CD4-positive, alpha-beta T cell (primary cell): ENCODE measurements at regions not wholly inside any gene's neighbourhood (a gene's known extent, or its start where the extent isn't known, plus 50 kb on each side); places are given as distances from the start of the nearest gene placed in this dataset.

ENCODE experiments used
- ATAC-seq: fragments of 200-7000 bp; cut with Tn5 transposase; one replicate; pipeline ENCODE4 v1.10.0; 2022; ENCODE audit warnings: mild to moderate bottlenecking; ENCODE audit not compliant: poor library complexity
- CTCF ChIA-PET: fragments of 350-600 bp; sonication (Branson Sonifier 250); formaldehyde crosslinking; loops from one replicate; lab custom pipeline; 2021; ENCODE audit warnings: antibody characterized with exemption, inconsistent platforms; lab: Charles Lee
- POLR2A ChIA-PET: fragments of 350-600 bp; sonication (Branson Sonifier 250); formaldehyde crosslinking; loops from one replicate; lab custom pipeline; 2021; ENCODE audit warnings: antibody characterized with exemption, inconsistent platforms; lab: Charles Lee
- DNase-seq, 14 experiments: peaks; one replicate each; pipeline ENCODE4 v3.0.0-alpha.2; 2013 to 2020; ENCODE audit warnings: mixed read lengths in 2 of 14
- H3K27ac ChIP-seq, 2 donors: one replicate each; pipeline versions ENCODE4 v1.5.1 to v1.7.0; 2013; ENCODE audit warnings: low read length in 2 of 2, low read depth in 1 of 2, mild to moderate bottlenecking in 1 of 2
- H3K27me3 ChIP-seq, 2 experiments: 1 replicate in 1 of 2; 2 replicates in 1 of 2; pipeline versions ENCODE4 v1.6.1 to v1.7.0; 2013; ENCODE audit warnings: low read length in 2 of 2, control low read depth in 1 of 2, mild to moderate bottlenecking in 1 of 2, moderate library complexity in 1 of 2; ENCODE audit not compliant: insufficient read depth in 2 of 2, control insufficient read depth in 1 of 2
- H3K36me3 ChIP-seq: one replicate; pipeline ENCODE4 v1.6.1; 2013; ENCODE audit warnings: low read length, control low read depth; ENCODE audit not compliant: insufficient read depth
- H3K4me1 ChIP-seq: one replicate; pipeline ENCODE4 v1.6.1; 2013; ENCODE audit warnings: low read length, control low read depth; ENCODE audit not compliant: insufficient read depth
- H3K4me3 ChIP-seq: one replicate; pipeline ENCODE4 v1.5.1; 2013; ENCODE audit warnings: mild to moderate bottlenecking, low read length, moderate library complexity
- H3K9me3 ChIP-seq, 2 experiments: 1 replicate in 1 of 2; 2 replicates in 1 of 2; pipeline versions ENCODE4 v1.6.1 to v1.7.0; 2013; ENCODE audit warnings: low read length in 2 of 2, mild to moderate bottlenecking in 2 of 2, control low read depth in 1 of 2, moderate library complexity in 1 of 2; ENCODE audit not compliant: control insufficient read depth in 1 of 2, insufficient read depth in 1 of 2
- H3K27ac Mint-ChIP-seq: one replicate; pipeline ENCODE4 v1.8.0; 2020; ENCODE audit warnings: mixed read lengths
- H3K27me3 Mint-ChIP-seq: one replicate; pipeline ENCODE4 v1.8.0; 2021; ENCODE audit warnings: mixed read lengths
- H3K36me3 Mint-ChIP-seq: one replicate; pipeline ENCODE4 v1.8.0; 2021; ENCODE audit warnings: low read depth, mixed read lengths
- H3K4me1 Mint-ChIP-seq: one replicate; pipeline ENCODE4 v1.8.0; 2021; ENCODE audit warnings: low read depth, mixed read lengths
- H3K4me3 Mint-ChIP-seq: one replicate; pipeline ENCODE4 v1.8.0; 2020; ENCODE audit warnings: mild to moderate bottlenecking, mixed read lengths
- H3K9me3 Mint-ChIP-seq: one replicate; pipeline ENCODE4 v1.8.0; 2020; ENCODE audit warnings: mixed read lengths
- intact Hi-C, 2 experiments: fragments of 100-400 bp; cut with DNase I in 1 of 2; cut with micrococcal nuclease in 1 of 2; formaldehyde crosslinking; loops; one replicate each; pipeline versions ENCODE4 v1.15.1 to v1.9.0; 2023 to 2025; cut with DNase I, micrococcal nuclease
- TF ChIP-seq, protein P1 (sequence below): fragments of 200-600 bp; IDR thresholded peaks from one replicate; pipeline ENCODE4 v1.8.0; 2022; ENCODE audit warnings: antibody characterized with exemption, mild to moderate bottlenecking

DNA sequence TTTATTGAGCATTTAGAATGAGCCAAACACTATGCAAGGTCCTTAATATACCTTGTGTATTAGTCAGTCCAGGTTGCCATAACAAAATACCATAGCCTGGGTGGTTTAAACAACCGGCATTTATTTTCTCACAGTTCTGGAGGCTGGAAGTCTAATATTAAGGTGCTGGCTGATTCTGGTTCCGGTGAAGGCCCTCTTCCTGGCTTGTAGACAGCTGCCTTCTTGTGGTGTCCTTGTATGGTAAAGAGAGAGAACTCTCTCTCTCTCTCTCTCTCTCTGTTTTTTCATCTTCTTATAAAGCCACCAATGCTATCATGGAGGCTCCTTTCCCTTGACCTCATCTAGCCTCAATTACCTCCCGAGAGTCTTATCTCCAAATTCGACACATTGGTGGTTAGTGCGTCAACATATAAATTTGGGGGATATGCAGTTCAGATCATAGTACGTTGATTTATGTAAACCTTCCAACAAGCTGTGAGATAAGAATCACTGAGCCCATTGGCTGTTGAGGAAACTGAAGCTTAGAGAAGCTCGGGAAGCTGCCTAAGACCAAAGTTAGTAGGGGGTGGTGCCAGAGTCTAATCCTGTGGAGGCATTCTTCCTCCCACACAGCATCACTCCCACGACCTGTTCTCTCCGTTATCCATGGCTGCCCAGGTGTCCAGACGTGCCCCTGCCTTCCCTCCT, 298.0 kb upstream of the PROK2 start:
- Mint-ChIP-seq H3K9me3 (no peaks in the 10 kb centered on the region), H3K4me1 (peaks cover 18% of the 10 kb centered on the region), H3K27me3 (no peaks in the 10 kb centered on the region), H3K36me3 (no peaks in the 10 kb centered on the region), H3K4me3 (no peak overlapping the region), H3K27ac (no peak overlapping the region)
- H3K9me3 ChIP-seq: no peaks in the 10 kb centered on the region
- intact Hi-C loops: no loop called here
- peak overlapping the region in 1 of 2 donors; percentile 37 for H3K27ac ChIP-seq
- POLR2A ChIA-PET: no interaction called here
- CTCF ChIA-PET: no interaction called here
- TF ChIP-seq, protein P1, sequence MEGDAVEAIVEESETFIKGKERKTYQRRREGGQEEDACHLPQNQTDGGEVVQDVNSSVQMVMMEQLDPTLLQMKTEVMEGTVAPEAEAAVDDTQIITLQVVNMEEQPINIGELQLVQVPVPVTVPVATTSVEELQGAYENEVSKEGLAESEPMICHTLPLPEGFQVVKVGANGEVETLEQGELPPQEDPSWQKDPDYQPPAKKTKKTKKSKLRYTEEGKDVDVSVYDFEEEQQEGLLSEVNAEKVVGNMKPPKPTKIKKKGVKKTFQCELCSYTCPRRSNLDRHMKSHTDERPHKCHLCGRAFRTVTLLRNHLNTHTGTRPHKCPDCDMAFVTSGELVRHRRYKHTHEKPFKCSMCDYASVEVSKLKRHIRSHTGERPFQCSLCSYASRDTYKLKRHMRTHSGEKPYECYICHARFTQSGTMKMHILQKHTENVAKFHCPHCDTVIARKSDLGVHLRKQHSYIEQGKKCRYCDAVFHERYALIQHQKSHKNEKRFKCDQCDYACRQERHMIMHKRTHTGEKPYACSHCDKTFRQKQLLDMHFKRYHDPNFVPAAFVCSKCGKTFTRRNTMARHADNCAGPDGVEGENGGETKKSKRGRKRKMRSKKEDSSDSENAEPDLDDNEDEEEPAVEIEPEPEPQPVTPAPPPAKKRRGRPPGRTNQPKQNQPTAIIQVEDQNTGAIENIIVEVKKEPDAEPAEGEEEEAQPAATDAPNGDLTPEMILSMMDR: no peak
- peak; percentile 39 for ATAC-seq
- H3K4me1 ChIP-seq: no peaks in the 10 kb centered on the region
- peak in 1 of 14 experiments; percentile 20 for DNase-seq
- H3K4me3 ChIP-seq: no peak overlapping the region
- H3K27me3 ChIP-seq: peaks cover 0 to 3% of the 10 kb centered on the region in 2 experiments
- no peaks in the 10 kb centered on the region for H3K36me3 ChIP-seq

DNA sequence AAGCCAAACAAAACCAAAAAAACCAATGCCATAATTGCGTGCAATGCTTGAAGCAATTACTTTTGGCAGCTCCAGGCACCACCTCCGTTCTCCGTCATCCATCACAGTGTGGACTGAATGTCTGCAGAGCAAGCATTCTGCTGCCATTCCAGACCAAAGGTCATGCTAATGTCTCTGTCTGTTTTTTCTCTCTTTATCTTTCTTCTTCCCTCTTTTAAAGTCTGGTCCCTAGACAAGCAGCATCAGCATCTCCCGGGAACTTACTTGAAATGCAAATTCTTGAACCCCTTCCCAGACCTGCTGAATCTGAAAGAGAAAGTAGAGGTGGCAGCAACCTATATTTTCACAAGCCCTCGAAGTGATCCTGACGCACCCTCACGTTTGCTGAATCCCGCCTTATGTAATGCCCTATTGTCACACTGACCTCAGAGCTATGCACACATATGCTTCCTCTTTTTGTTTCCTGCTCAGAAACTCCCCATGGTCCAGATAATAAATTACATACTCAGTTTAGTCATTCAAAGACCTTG, 297.3 kb upstream of the PROK2 start:
- H3K4me1 Mint-ChIP-seq: peaks cover 24% of the 10 kb centered on the region
- POLR2A ChIA-PET: interaction anchor here (0.7 kb wide), 1 partner anchor 10 kb away, joined by 3 read pairs; no protein-coding TSS in a partner anchor
- ATAC-seq: no peak
- no peak overlapping the region for H3K4me3 ChIP-seq
- no peaks in the 10 kb centered on the region for H3K9me3 Mint-ChIP-seq
- intact Hi-C loops: no loop called here
- H3K27me3 ChIP-seq: peaks cover 0 to 3% of the 10 kb centered on the region in 2 experiments
- H3K27ac ChIP-seq: no peak overlapping the region
- no peaks in the 10 kb centered on the region for H3K36me3 Mint-ChIP-seq
- no peak overlapping the region for H3K27ac Mint-ChIP-seq
- TF ChIP-seq, protein P1: no peak
- CTCF ChIA-PET: no interaction called here
- no peaks in the 10 kb centered on the region for H3K27me3 Mint-ChIP-seq
- no peaks in the 10 kb centered on the region for H3K9me3 ChIP-seq
- H3K36me3 ChIP-seq: no peaks in the 10 kb centered on the region
- no peaks in the 10 kb centered on the region for H3K4me1 ChIP-seq
- peak in 3 of 14 experiments; percentile 34 to 75 (median 61) for DNase-seq
- no peak overlapping the region for H3K4me3 Mint-ChIP-seq

DNA sequence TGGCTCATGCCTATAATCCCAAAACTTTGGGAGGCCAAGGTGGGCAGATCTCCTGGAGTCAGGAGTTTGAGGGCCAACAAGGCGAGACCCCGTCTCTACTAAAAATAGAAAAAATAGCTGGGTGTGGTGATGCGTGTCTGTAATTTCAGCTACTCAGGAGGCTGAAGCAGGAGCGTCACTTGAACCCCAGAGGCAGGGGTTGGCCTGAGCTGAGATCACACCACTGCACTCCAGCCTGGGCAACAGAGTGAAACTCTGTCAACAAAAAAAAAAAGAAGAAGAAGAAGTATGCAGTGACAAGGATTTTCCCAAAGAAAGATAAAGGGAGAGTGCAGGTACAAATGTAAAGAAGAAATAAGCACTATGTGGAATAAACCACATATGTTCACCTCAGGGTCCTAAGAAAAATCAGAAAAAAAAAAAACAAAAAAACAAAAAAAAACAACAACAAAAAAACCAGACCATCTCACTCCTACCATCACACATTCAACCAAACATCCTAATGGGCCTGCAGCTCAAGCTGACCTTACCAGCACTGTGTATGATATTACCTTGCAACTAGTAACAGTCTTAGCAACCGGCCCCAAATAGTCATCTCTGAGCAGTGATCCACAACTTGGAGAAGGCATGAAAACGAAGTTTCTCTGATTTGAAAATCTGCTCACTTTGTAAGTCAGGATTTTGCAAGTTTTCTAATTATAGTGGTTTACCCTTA, 296.7 kb upstream of the PROK2 start:
- ChIA-PET POLR2A (interaction anchor here (0.7 kb wide), 1 partner anchor 9 kb away, joined by 3 read pairs; no protein-coding TSS in a partner anchor), CTCF (no interaction called here)
- no peaks in the 10 kb centered on the region for H3K27me3 ChIP-seq
- no peaks in the 10 kb centered on the region for H3K9me3 Mint-ChIP-seq
- H3K9me3 ChIP-seq: no peaks in the 10 kb centered on the region
- H3K4me3 ChIP-seq: no peak overlapping the region
- TF ChIP-seq, protein P1: no peak
- ATAC-seq (no peak), DNase-seq (no peak)
- H3K27ac ChIP-seq: no peak overlapping the region
- H3K27me3 Mint-ChIP-seq: no peaks in the 10 kb centered on the region
- peaks cover 27% of the 10 kb centered on the region for H3K4me1 Mint-ChIP-seq
- no peaks in the 10 kb centered on the region for H3K36me3 ChIP-seq
- intact Hi-C loops: no loop called here
- no peaks in the 10 kb centered on the region for H3K36me3 Mint-ChIP-seq
- H3K4me3 Mint-ChIP-seq: no peak overlapping the region
- no peak overlapping the region for H3K27ac Mint-ChIP-seq
- H3K4me1 ChIP-seq: no peaks in the 10 kb centered on the region
